ENCODE measurements at regions not wholly inside any gene's neighbourhood (a gene's known extent, or its start where the extent isn't known, plus 50 kb on each side); places are given as distances from the start of the nearest gene placed in this dataset.

DNA sequence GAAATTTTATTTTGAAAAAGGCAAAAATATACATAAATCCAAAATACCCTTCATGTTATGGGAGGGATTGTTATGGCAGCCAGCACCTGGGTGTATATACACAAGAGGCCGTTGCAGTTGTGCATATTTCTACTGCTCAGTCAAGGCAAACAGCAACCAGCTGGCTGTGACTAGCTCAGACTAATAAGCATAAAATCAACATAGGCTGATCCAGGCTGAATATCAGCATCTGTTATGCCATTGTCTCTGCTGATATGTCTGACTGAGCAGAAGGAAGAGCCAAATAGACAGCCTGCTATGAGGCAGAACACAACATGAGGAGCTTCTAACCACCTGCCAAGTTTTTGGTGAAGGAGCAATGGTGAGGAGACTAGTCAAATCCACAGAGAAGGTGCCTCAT is 457.5 kb upstream of the ALCAM start:
- TF ChIP-seq, protein P1, sequence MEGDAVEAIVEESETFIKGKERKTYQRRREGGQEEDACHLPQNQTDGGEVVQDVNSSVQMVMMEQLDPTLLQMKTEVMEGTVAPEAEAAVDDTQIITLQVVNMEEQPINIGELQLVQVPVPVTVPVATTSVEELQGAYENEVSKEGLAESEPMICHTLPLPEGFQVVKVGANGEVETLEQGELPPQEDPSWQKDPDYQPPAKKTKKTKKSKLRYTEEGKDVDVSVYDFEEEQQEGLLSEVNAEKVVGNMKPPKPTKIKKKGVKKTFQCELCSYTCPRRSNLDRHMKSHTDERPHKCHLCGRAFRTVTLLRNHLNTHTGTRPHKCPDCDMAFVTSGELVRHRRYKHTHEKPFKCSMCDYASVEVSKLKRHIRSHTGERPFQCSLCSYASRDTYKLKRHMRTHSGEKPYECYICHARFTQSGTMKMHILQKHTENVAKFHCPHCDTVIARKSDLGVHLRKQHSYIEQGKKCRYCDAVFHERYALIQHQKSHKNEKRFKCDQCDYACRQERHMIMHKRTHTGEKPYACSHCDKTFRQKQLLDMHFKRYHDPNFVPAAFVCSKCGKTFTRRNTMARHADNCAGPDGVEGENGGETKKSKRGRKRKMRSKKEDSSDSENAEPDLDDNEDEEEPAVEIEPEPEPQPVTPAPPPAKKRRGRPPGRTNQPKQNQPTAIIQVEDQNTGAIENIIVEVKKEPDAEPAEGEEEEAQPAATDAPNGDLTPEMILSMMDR (IDR thresholded peaks at IDR 0.05; ENCODE audit: poor library complexity) = no peak
- TF ChIP-seq EZH2 (IDR thresholded peaks at IDR 0.05; ENCODE audit: borderline replicate concordance) = no peak
- TF ChIP-seq EZH2phosphoT487 (IDR thresholded peaks at IDR 0.05; ENCODE audit: low read depth, severe bottlenecking, unreplicated experiment) = no peak
